Fibroblast of mammary gland (primary cell): ENCODE measurements at regions not wholly inside any gene's neighbourhood (a gene's known extent, or its start where the extent isn't known, plus 50 kb on each side); places are given as distances from the start of the nearest gene placed in this dataset.
A peak's percentile ranks its signal among the peaks of the same experiment; 100 is the strongest.

Source experiments
- DNase-seq: peaks from one replicate; pipeline ENCODE4 v3.0.0-alpha.2; 2010; ENCODE audit warnings: low read depth
- H3K4me3 ChIP-seq: 2 replicates; pipeline ENCODE4 v1.5.1; 2011; ENCODE audit warnings: low read depth, mild to moderate bottlenecking, low read length, moderate library complexity; ENCODE audit not compliant: control insufficient read depth
- CTCF ChIP-seq: conservative IDR thresholded peaks from 2 replicates; pipeline ENCODE4 v1.5.1; 2011; ENCODE audit warnings: low read depth, low read length, inconsistent platforms; ENCODE audit not compliant: control insufficient read depth, insufficient read depth

GRCh38 chr2:219766658-219767057, 139.2 kb downstream of the SLC4A3 start:
- DNase-seq: no peak
- H3K4me3 ChIP-seq: no peak overlapping the region
- TF ChIP-seq CTCF: no peak

- no peak overlapping the region for H3K4me3 ChIP-seq
- no peak for TF ChIP-seq CTCF
- peak; percentile 46 for DNase-seq
Observed at GRCh38 chr2:219769090-219769910, 141.9 kb downstream of the SLC4A3 start.

- no peak for TF ChIP-seq CTCF
- no peak for DNase-seq
- H3K4me3 ChIP-seq: no peak overlapping the region
Observed at GRCh38 chr2:219772103-219772635, 144.7 kb downstream of the SLC4A3 start.

GRCh38 chr2:219772697-219773096, 145.3 kb downstream of the SLC4A3 start:
- DNase-seq: no peak
- TF ChIP-seq CTCF: no peak
- no peak overlapping the region for H3K4me3 ChIP-seq

GRCh38 chr2:219775506-219775905, 148.1 kb downstream of the SLC4A3 start:
- TF ChIP-seq CTCF: no peak
- no peak overlapping the region for H3K4me3 ChIP-seq
- DNase-seq: no peak

GRCh38 chr2:219777388-219777787, 150.0 kb downstream of the SLC4A3 start:
- no peak overlapping the region for H3K4me3 ChIP-seq
- TF ChIP-seq CTCF: no peak
- DNase-seq: no peak
